H1 (cell line): ENCODE measurements at regions not wholly inside any gene's neighbourhood (a gene's known extent, or its start where the extent isn't known, plus 50 kb on each side); places are given as distances from the start of the nearest gene placed in this dataset.

ENCODE experiments used
- CEBPB ChIP-seq: IDR thresholded peaks from 2 replicates; pipeline ENCODE4 v1.6.1; 2012; ENCODE audit warnings: low read depth, low read length
- CHD1 ChIP-seq: IDR thresholded peaks from 2 replicates; pipeline ENCODE4 v1.6.1; 2012; ENCODE audit warnings: low read depth, low read length, improper control_type of control experiment
- JUN ChIP-seq: IDR thresholded peaks from 2 replicates; pipeline ENCODE4 v1.6.1; 2011; ENCODE audit warnings: low read depth, mild to moderate bottlenecking, improper control_type of control experiment, low read length
- KDM4A ChIP-seq: IDR thresholded peaks from one replicate; pipeline ENCODE4 v1.7.1; 2012; ENCODE audit warnings: low read depth, mild to moderate bottlenecking, moderate library complexity, low read length, inconsistent platforms; ENCODE audit not compliant: severe bottlenecking
- USF2 ChIP-seq: IDR thresholded peaks from 2 replicates; pipeline ENCODE4 v1.6.1; 2011; ENCODE audit warnings: low read length, improper control_type of control experiment

GRCh38 chr2:19659024-19659792, 242.6 kb downstream of the TTC32 start (continued):
- no peak for TF ChIP-seq KDM4A
- TF ChIP-seq JUN, result no peak
- TF ChIP-seq CEBPB, result no peak
- no peak for TF ChIP-seq CHD1
- TF ChIP-seq USF2, result no peak
